GM21381 (cell line): ENCODE measurements at regions not wholly inside any gene's neighbourhood (a gene's known extent, or its start where the extent isn't known, plus 50 kb on each side); places are given as distances from the start of the nearest gene placed in this dataset.
"Not testable (repeated sequence)": the region's sequence is repeated elsewhere in the genome, so short reads cannot be mapped to it uniquely, and the experiment has no call there.

ENCODE experiments used
- ATAC-seq: cut with Tn5 transposase; IDR thresholded peaks from one replicate; pipeline ENCODE4 v1.9.1; 2021; ENCODE audit warnings: mild to moderate bottlenecking, moderate library complexity; ENCODE audit not compliant: unreplicated experiment

- no peak for ATAC-seq
Measured at GRCh38 chr1:58931024-58931423, 147.2 kb upstream of the JUN start.

GRCh38 chr1:58931756-58932155 is 147.9 kb upstream of the JUN start:
- no peak for ATAC-seq

GRCh38 chr1:58932859-58933598 is 149.2 kb upstream of the JUN start:
- ATAC-seq = no peak

GRCh38 chr1:58933599-58933926 is 149.7 kb upstream of the JUN start:
- ATAC-seq = no peak

- no peak for ATAC-seq
Measured at GRCh38 chr1:58934706-58935105, 150.9 kb upstream of the JUN start.

- no peak for ATAC-seq
Measured at GRCh38 chr1:58936973-58937372, 153.1 kb upstream of the JUN start.

GRCh38 chr1:58939146-58939545 is 155.3 kb upstream of the JUN start:
- ATAC-seq = no peak

GRCh38 chr1:58939666-58940370 is 156.0 kb upstream of the JUN start:
- ATAC-seq = no peak

- peak; percentile 62 for ATAC-seq
Measured at GRCh38 chr1:58941471-58942289, 157.8 kb upstream of the JUN start.

GRCh38 chr1:58942759-58943191 is 158.9 kb upstream of the JUN start:
- ATAC-seq = no peak

GRCh38 chr1:58943776-58944175 is 159.9 kb upstream of the JUN start:
- ATAC-seq = no peak

GRCh38 chr1:58944439-58944838 is 160.6 kb upstream of the JUN start:
- no peak for ATAC-seq

- ATAC-seq = no peak
Measured at GRCh38 chr1:58946390-58946789, 162.5 kb upstream of the JUN start.

GRCh38 chr1:58948671-58949070 is 164.8 kb upstream of the JUN start:
- ATAC-seq = no peak

GRCh38 chr1:58949551-58950220 is 165.8 kb upstream of the JUN start:
- no peak for ATAC-seq

GRCh38 chr1:58950897-58951296 is 167.1 kb upstream of the JUN start:
- no peak for ATAC-seq

- not testable (repeated sequence) for ATAC-seq
Measured at GRCh38 chr1:58953951-58954350, 170.1 kb upstream of the JUN start.

- not testable (repeated sequence) for ATAC-seq
Measured at GRCh38 chr1:58963287-58963686, 179.4 kb upstream of the JUN start.

GRCh38 chr1:58964428-58964827 is 180.6 kb upstream of the JUN start:
- no peak for ATAC-seq

GRCh38 chr1:58964880-58965279 is 181.0 kb upstream of the JUN start:
- no peak for ATAC-seq
